Rectal smooth muscle tissue (tissue), 1 donor: ENCODE measurements at regions not wholly inside any gene's neighbourhood (a gene's known extent, or its start where the extent isn't known, plus 50 kb on each side); places are given as distances from the start of the nearest gene placed in this dataset.
"Not testable (repeated sequence)": the region's sequence is repeated elsewhere in the genome, so short reads cannot be mapped to it uniquely, and the experiment has no call there.

Source experiments
- H3K27ac ChIP-seq: one replicate; pipeline ENCODE4 v1.7.0; 2013; ENCODE audit warnings: low read depth, low read length, inconsistent platforms
- H3K27me3 ChIP-seq: one replicate; pipeline ENCODE4 v1.7.0; 2013; ENCODE audit warnings: low read length; ENCODE audit not compliant: control insufficient read depth, insufficient read depth
- H3K36me3 ChIP-seq: one replicate; pipeline ENCODE4 v1.7.0; 2013; ENCODE audit warnings: low read length; ENCODE audit not compliant: control insufficient read depth, insufficient read depth
- H3K4me1 ChIP-seq: one replicate; pipeline ENCODE4 v1.7.0; 2013; ENCODE audit warnings: low read length; ENCODE audit not compliant: control insufficient read depth, insufficient read depth
- H3K4me3 ChIP-seq: one replicate; pipeline ENCODE4 v1.7.0; 2013; ENCODE audit warnings: low read length
- H3K9ac ChIP-seq: one replicate; pipeline ENCODE4 v1.7.0; 2013; ENCODE audit warnings: low read length

- H3K27me3 ChIP-seq = no peaks in the 10 kb centered on the region
- no peak overlapping the region for H3K27ac ChIP-seq
- no peak overlapping the region for H3K4me3 ChIP-seq
- no peak overlapping the region for H3K9ac ChIP-seq
- no peaks in the 10 kb centered on the region for H3K36me3 ChIP-seq
- H3K4me1 ChIP-seq = no peaks in the 10 kb centered on the region
Observed at GRCh38 chr5:110812639-110813038, 73.8 kb downstream of the SLC25A46 start.

GRCh38 chr5:110815916-110816605 lies 77.3 kb downstream of the SLC25A46 start:
- no peaks in the 10 kb centered on the region for H3K27me3 ChIP-seq
- no peaks in the 10 kb centered on the region for H3K36me3 ChIP-seq
- H3K4me1 ChIP-seq = no peaks in the 10 kb centered on the region
- no peak overlapping the region for H3K27ac ChIP-seq
- no peak overlapping the region for H3K4me3 ChIP-seq
- no peak overlapping the region for H3K9ac ChIP-seq

DNA sequence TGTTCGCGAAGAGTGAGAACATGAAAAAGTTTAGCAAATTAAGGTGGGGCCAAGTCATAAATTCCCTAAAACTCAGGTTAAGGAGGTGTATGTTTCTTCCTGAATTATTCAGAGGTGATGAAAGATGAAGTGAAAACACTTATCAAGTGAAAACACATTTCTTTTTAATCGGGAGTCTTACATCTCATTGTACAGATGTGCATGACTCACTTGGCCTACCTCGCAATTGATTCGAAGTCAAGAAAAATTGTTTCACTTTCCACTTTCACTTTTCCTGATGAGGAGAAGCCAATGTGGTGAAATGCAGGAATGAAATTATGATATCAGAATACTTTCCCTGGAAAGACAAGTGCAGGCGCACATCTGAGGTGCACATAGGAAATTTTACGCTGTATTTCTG lies 78.7 kb downstream of the SLC25A46 start:
- no peaks in the 10 kb centered on the region for H3K4me1 ChIP-seq

GRCh38 chr5:110823571-110823970 lies 84.8 kb downstream of the SLC25A46 start:
- Histone ChIP-seq H3K27ac (no peak overlapping the region), H3K4me3 (no peak overlapping the region), H3K27me3 (no peaks in the 10 kb centered on the region), H3K36me3 (no peaks in the 10 kb centered on the region), H3K9ac (no peak overlapping the region), H3K4me1 (no peaks in the 10 kb centered on the region)

More for the DNA sequence above, 78.7 kb downstream of the SLC25A46 start:
- Histone ChIP-seq H3K27ac (no peak overlapping the region), H3K27me3 (no peaks in the 10 kb centered on the region), H3K4me3 (no peak overlapping the region), H3K9ac (no peak overlapping the region), H3K36me3 (no peaks in the 10 kb centered on the region)

DNA sequence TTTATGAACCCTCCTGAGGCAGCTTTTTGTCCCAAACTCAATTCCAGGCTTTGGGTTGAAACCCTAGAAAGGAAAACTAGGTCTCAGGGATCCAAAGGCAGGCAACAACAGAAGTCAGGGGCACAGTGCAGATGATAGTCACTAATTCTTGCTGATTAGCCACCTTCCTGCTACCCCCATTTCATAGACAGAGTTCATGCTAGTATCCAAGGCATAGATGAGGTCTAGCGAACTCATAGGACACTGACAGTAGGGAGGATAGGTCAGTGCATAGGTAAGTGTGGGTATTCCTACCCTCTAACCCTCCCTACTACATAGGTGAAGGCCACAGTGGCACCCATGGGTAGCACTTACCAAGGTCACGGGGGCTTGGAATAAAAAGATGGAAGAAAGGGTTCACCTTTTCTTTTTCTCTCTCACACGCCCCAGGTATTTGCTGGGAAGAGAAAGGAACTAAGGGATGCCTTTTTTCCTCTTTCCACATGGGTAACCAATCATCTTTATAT lies 86.2 kb downstream of the SLC25A46 start:
- Histone ChIP-seq H3K4me1 (no peaks in the 10 kb centered on the region), H3K27ac (no peak overlapping the region), H3K4me3 (no peak overlapping the region), H3K9ac (no peak overlapping the region), H3K27me3 (no peaks in the 10 kb centered on the region), H3K36me3 (no peaks in the 10 kb centered on the region)

GRCh38 chr5:110832683-110833082 lies 93.9 kb downstream of the SLC25A46 start:
- no peaks in the 10 kb centered on the region for H3K27me3 ChIP-seq
- H3K4me1 ChIP-seq = no peaks in the 10 kb centered on the region
- no peaks in the 10 kb centered on the region for H3K36me3 ChIP-seq

GRCh38 chr5:110834933-110835332 lies 96.1 kb downstream of the SLC25A46 start:
- not testable (repeated sequence) for H3K27me3 ChIP-seq, H3K27ac ChIP-seq, H3K4me1 ChIP-seq, H3K36me3 ChIP-seq, H3K9ac ChIP-seq, H3K4me3 ChIP-seq

More at GRCh38 chr5:110832683-110833082, 93.9 kb downstream of the SLC25A46 start:
- Histone ChIP-seq H3K9ac (no peak overlapping the region), H3K4me3 (no peak overlapping the region), H3K27ac (no peak overlapping the region)

GRCh38 chr5:110836851-110837250 lies 98.0 kb downstream of the SLC25A46 start:
- no peak overlapping the region for H3K27ac ChIP-seq
- no peak overlapping the region for H3K9ac ChIP-seq
- H3K4me1 ChIP-seq = no peaks in the 10 kb centered on the region
- no peak overlapping the region for H3K4me3 ChIP-seq
- H3K27me3 ChIP-seq = no peaks in the 10 kb centered on the region
- H3K36me3 ChIP-seq = no peaks in the 10 kb centered on the region

DNA sequence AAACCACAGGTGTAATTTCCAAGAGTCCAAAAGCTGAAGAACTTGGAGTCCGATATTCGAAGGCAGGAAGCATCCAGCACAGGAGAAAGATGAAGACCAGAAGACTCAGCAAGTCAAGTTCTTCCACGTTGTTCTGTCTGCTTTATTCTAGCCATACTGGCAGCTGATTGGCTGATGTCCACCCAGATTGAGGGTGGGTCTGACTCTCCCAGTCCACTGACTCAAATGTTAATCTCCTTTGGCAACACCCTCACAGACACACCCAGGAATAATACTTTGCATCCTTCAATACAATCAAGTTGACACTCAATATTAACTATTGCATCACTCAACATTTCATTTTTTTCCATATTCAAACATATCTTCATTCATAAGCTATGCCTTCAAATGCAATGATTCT lies 99.5 kb downstream of the SLC25A46 start:
- H3K36me3 ChIP-seq, H3K27ac ChIP-seq, H3K4me3 ChIP-seq, H3K27me3 ChIP-seq, H3K9ac ChIP-seq, H3K4me1 ChIP-seq: not testable (repeated sequence)

DNA sequence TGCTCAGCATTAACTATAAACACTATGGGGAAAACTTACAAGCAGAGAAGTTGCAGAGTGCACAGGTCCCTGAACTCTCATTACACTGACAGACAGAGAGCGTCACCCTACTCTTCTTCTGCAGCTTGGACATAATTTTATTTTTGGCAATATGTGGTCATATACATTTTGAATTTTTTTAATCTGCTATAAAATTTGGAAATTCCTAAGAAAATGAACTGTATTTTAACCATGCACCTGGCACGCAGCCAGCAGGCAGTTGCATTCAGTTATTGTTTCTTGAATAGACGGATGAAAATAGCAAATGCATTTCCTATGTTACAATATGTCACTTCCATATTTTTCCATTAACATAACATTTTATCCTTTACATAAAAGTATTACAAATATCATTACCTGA lies 100.2 kb downstream of the SLC25A46 start:
- Histone ChIP-seq H3K36me3 (no peaks in the 10 kb centered on the region), H3K4me1 (no peaks in the 10 kb centered on the region), H3K4me3 (no peak overlapping the region), H3K9ac (no peak overlapping the region), H3K27me3 (no peaks in the 10 kb centered on the region), H3K27ac (no peak overlapping the region)

- H3K27me3 ChIP-seq = no peaks in the 10 kb centered on the region
- no peak overlapping the region for H3K9ac ChIP-seq
Observed at GRCh38 chr5:110840347-110840960, 101.6 kb downstream of the SLC25A46 start.

GRCh38 chr5:110841137-110841536 lies 102.3 kb downstream of the SLC25A46 start:
- H3K4me3 ChIP-seq = no peak overlapping the region
- no peak overlapping the region for H3K9ac ChIP-seq

More at GRCh38 chr5:110840347-110840960, 101.6 kb downstream of the SLC25A46 start:
- H3K4me3 ChIP-seq = no peak overlapping the region
- H3K27ac ChIP-seq = no peak overlapping the region
- H3K36me3 ChIP-seq = no peaks in the 10 kb centered on the region
- no peaks in the 10 kb centered on the region for H3K4me1 ChIP-seq

DNA sequence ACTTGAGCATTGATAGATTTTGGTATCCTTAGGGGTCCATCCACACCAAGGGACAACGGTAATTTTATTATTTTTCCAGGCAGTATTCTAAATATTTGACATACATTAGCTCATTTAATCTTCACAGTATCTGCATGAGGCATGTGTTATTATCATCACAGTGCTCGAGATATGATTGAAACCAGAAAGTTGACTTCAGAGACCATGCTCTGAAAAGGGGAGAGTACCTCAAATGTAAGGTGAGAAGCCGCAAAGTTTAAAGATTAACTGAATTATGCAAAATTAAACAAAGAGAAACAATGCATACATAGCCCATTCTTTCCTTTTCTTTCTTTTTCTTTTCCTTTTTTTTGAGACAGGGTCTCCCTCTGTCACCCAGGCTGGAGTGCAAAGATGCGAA lies 104.1 kb downstream of the SLC25A46 start:
- Histone ChIP-seq H3K4me1 (no peaks in the 10 kb centered on the region), H3K9ac (no peak overlapping the region), H3K27me3 (no peaks in the 10 kb centered on the region), H3K36me3 (no peaks in the 10 kb centered on the region), H3K27ac (no peak overlapping the region), H3K4me3 (no peak overlapping the region)

More at GRCh38 chr5:110841137-110841536, 102.3 kb downstream of the SLC25A46 start:
- Histone ChIP-seq H3K36me3 (no peaks in the 10 kb centered on the region), H3K27ac (no peak overlapping the region), H3K4me1 (no peaks in the 10 kb centered on the region), H3K27me3 (no peaks in the 10 kb centered on the region)
